Heart left ventricle (tissue), 16 donors: ENCODE measurements at regions not wholly inside any gene's neighbourhood (a gene's known extent, or its start where the extent isn't known, plus 50 kb on each side); places are given as distances from the start of the nearest gene placed in this dataset.

Source experiments
- ATAC-seq, 4 donors: fragments of 200-7000 bp; cut with Tn5 transposase; one replicate each; pipeline ENCODE4 v1.9.1; 2020 to 2022; ENCODE audit warnings: moderate library complexity in 4 of 4, mild to moderate bottlenecking in 3 of 4, moderate number of reproducible peaks in 1 of 4
- DNase-seq, 5 donors: peaks; one replicate each; pipeline ENCODE4 v3.0.0-alpha.2; 2020
- H3K27ac ChIP-seq, 12 donors: fragments of 200-600 bp; sonication (generic) in 4 of 12; one replicate each; pipeline versions ENCODE4 v1.5.0 to v1.8.0; 2016 to 2022; ENCODE audit warnings: mild to moderate bottlenecking in 2 of 12
- H3K27me3 ChIP-seq, 9 donors: fragments of 200-600 bp; sonication (generic) in 2 of 9; one replicate each; pipeline versions ENCODE4 v1.5.1 to v1.8.0; 2016 to 2022; ENCODE audit warnings: mild to moderate bottlenecking in 3 of 9
- H3K36me3 ChIP-seq, 9 donors: fragments of 200-600 bp; sonication (generic) in 2 of 9; one replicate each; pipeline versions ENCODE4 v1.5.0 to v1.8.0; 2018 to 2022; ENCODE audit warnings: mild to moderate bottlenecking in 2 of 9
- H3K4me1 ChIP-seq, 12 donors: fragments of 200-600 bp; sonication (generic) in 4 of 12; one replicate each; pipeline versions ENCODE4 v1.5.0 to v1.8.0; 2016 to 2022; ENCODE audit warnings: mild to moderate bottlenecking in 3 of 12
- H3K4me3 ChIP-seq, 12 donors: fragments of 200-600 bp; sonication (generic) in 4 of 12; one replicate each; pipeline versions ENCODE4 v1.5.0 to v1.8.0; 2017 to 2022; ENCODE audit warnings: mild to moderate bottlenecking in 9 of 12, moderate library complexity in 4 of 12
- H3K9me3 ChIP-seq, 12 donors: fragments of 200-600 bp; sonication (generic) in 4 of 12; one replicate each; pipeline versions ENCODE4 v1.5.0 to v1.8.0; 2016 to 2022; ENCODE audit warnings: mild to moderate bottlenecking in 1 of 12
- CTCF ChIP-seq, 12 donors: fragments of 200-600 bp; sonication (generic) in 4 of 12; IDR thresholded peaks; one replicate each; pipeline versions ENCODE4 v1.5.0 to v1.8.0; 2018 to 2022; ENCODE audit warnings: antibody characterized with exemption in 12 of 12, mild to moderate bottlenecking in 5 of 12
- POLR2A ChIP-seq, 2 donors: fragments of 450-650 bp; IDR thresholded peaks; one replicate each; pipeline ENCODE4 v1.6.1; 2017; ENCODE audit warnings: antibody characterized with exemption in 2 of 2, mild to moderate bottlenecking in 2 of 2, moderate library complexity in 2 of 2
- WGBS, 4 donors: extraction: QIAGEN DNeasy Blood & Tissue Kit in 2 of 4; methylation state at CpG; one replicate each; pipeline versions ENCODE4 v1.1.5 to v1.1.7; 2013 to 2018; 5-methylcytosine and 5-hydroxymethylcytosine counted together
- intact Hi-C, 10 donors: fragments of 100-400 bp; cut with DNase I; formaldehyde crosslinking; loops; one replicate each; pipeline versions ENCODE4 v1.11.1 to v1.14.2; 2022
- donor health status: ischemic (EF 13 %, LVEDD 7.1; RV severe dilation, severe dysfunction).
- donor health status: healthy with polysubstance abuse.
- donor health status: DM: no; HTN: yes; CAD: no.
- donor health status: DM: no; HTN: no; CAD: no.
- donor health status: ischemic (EF 25% LVEDD 6.9; RV normal size, moderate dysfunction).
- donor health status: ischemic (EF 25% LVEDD 5.7; RV mildly dilated, moderate dysfunction).
- donor health status: healthy.
- donor health status: DM: yes; HTN: yes; CAD: no.
- donor health status: ischemic (EF 35%, LVEDD 5.7; RV mildly dilated, moderate dysfunction).
- donor health status: nonischemic (EF 11% LVEDD 7.7; RV severe dilation, severe dysfunction).
- donor health status: DM: yes; HTN: yes; CAD: no.
- donor health status: PGD.
- donor health status: ischemic (EF 29% LVEDD 5.4; RV normal size, mild dysfunction).
- donor health status: nonischemic (EF 23%, LVEDD 6.1; RV moderate dilation, normal function).

GRCh38 chr7:37555528-37555927, 106.9 kb upstream of the ELMO1 start:
- no peaks in the 10 kb centered on the region for H3K27me3 ChIP-seq
- intact Hi-C loops = no loop called here
- TF ChIP-seq POLR2A (IDR thresholded peaks at IDR 0.05) (no peak), CTCF (IDR thresholded peaks at IDR 0.05) (no peak)
- DNase-seq (no peak), ATAC-seq (no peak)
- no peaks in the 10 kb centered on the region for H3K9me3 ChIP-seq
- no peaks in the 10 kb centered on the region for H3K36me3 ChIP-seq
- no peaks in the 10 kb centered on the region for H3K4me1 ChIP-seq
- H3K4me3 ChIP-seq = no peak overlapping the region
- no peak overlapping the region for H3K27ac ChIP-seq

- 79 to 84% (median 80%) methylated on average over 5 of the region's 5 CpGs for WGBS, 4 donors
- Histone ChIP-seq H3K27ac (no peak overlapping the region), H3K4me1 (no peaks in the 10 kb centered on the region), H3K9me3 (no peaks in the 10 kb centered on the region), H3K27me3 (no peaks in the 10 kb centered on the region), H3K4me3 (no peak overlapping the region), H3K36me3 (no peaks in the 10 kb centered on the region)
- intact Hi-C loops = no loop called here
- DNase-seq = no peak
- TF ChIP-seq CTCF (IDR thresholded peaks at IDR 0.05) (no peak), POLR2A (IDR thresholded peaks at IDR 0.05) (no peak)
- ATAC-seq = no peak
Observed at GRCh38 chr7:37557571-37558209, 109.0 kb upstream of the ELMO1 start.

- TF ChIP-seq CTCF (IDR thresholded peaks at IDR 0.05) = no peak
- TF ChIP-seq POLR2A (IDR thresholded peaks at IDR 0.05) = no peak
- intact Hi-C loops = no loop called here
- ATAC-seq (no peak), DNase-seq (no peak)
- Histone ChIP-seq H3K4me3 (no peak overlapping the region), H3K4me1 (no peaks in the 10 kb centered on the region), H3K9me3 (no peaks in the 10 kb centered on the region), H3K36me3 (no peaks in the 10 kb centered on the region), H3K27me3 (no peaks in the 10 kb centered on the region), H3K27ac (no peak overlapping the region)
- WGBS, 4 donors = 70 to 75% (median 71%) methylated on average over 3 of the region's 3 CpGs
Observed at GRCh38 chr7:37558320-37559096, 109.8 kb upstream of the ELMO1 start.

GRCh38 chr7:37570145-37570544, 113.4 kb upstream of the GPR141 start:
- Histone ChIP-seq H3K4me3 (no peak overlapping the region), H3K27ac (no peak overlapping the region), H3K9me3 (no peaks in the 10 kb centered on the region), H3K27me3 (no peaks in the 10 kb centered on the region), H3K4me1 (peaks cover 0 to 4% (median 0%) of the 10 kb centered on the region in 12 donors), H3K36me3 (no peaks in the 10 kb centered on the region)
- ATAC-seq (no peak), DNase-seq (no peak)
- 97 to 99% (median 97%) methylated on average over 6 of the region's 6 CpGs for WGBS, 4 donors
- intact Hi-C loops = no loop called here
- no peak for TF ChIP-seq CTCF (IDR thresholded peaks at IDR 0.05)
- TF ChIP-seq POLR2A (IDR thresholded peaks at IDR 0.05) = no peak
